Kasumi-1 (cell line): ENCODE measurements at regions not wholly inside any gene's neighbourhood (a gene's known extent, or its start where the extent isn't known, plus 50 kb on each side); places are given as distances from the start of the nearest gene placed in this dataset.

Experiments used
- DNase-seq, 2 experiments: peaks; one replicate each; lab custom pipeline; 2025; lab: John Stamatoyannopoulos, UW

DNA sequence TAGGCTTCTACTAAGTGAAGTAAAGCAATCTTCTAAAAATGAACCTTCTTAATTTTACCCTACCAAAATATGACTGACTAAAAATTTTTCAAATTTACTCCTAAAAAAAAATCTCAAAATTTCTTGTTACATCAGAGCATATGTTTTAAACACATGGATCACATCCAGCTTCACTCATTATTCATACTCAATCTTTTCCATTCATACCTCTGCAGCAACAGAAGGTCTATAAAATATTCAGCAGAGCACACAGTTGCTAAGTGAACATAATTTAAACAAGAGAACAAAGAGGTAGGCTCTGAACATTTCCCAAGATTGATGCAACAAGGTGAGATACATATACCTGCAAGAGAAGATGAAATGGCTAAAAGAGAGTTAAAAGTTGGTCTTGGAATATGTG lies 213.9 kb downstream of the SOD2 start:
- no peak for DNase-seq

DNA sequence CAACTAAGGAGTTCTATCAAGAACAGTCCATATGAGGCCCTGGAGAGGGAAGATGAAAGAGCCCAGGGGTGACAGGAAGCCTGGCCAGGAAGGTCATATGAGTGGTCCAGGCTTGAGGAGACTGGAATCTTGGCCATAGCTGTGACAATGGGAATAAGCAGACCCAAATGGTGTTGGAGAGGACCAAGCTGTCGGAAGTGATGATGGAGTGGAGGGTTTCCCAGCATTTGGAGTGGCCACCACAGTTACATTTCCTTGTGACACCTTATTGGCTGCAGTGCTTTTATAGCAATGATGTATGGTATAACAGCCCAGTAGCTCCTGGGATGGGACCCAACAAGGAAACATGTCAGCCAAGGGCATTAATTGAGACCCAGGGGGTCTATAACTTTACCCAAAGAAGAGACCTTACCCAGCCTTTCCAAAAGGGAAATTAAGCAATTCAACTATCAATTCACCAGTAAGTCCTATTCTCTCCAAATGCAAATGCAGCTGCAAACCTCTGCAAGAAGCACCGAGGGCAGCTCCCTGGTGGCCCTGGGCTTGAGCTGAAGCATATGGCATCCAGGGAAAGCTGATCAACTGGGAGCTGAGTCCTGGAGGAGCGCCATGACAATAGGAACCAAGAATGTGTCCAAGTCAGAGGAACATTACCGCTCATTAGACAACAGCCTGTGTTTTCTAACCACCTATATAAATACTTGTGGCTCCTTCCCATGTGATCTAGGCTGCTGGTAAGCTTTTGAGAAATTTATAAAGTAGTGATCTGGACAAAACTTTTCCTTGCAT lies 219.4 kb downstream of the SOD2 start:
- no peak for DNase-seq

DNA sequence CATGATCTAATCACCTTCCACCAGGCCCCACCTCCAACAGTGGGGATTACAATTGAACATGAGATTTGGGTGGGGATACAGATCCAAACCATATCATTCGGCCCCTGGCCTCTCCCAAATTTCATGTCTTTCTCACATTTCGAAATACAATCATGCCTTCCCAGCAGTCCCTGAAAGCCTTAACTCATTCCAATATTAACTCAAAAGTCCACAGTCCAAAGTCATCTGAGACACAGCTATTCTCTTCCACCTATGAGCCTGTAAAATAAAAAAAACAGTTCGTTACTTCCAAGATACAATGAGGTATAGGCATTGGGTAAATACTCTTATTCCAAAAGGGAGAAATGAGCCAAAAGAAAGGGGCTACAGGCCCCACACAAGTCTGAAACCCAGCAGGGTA lies 222.6 kb downstream of the SOD2 start:
- DNase-seq: no peak

DNA sequence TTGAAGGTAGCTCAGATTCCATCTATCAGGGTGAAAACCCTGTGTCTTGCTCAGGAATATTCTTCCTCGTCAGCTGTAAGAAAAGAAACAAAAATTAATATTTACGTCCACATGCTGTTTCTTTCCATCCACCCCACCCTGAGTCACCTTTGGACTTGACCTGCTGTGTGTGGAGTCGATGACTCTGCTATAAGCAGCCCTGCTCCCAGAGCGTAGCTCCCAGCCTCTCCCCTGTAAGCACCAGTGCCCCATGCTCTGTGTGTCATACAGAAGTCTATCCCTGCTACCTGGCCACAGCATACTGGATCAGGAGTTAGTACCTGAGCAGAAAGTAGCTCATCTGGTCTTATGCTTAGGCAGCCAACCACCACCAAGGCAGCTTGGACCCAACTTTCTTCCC lies 223.6 kb downstream of the SOD2 start:
- no peak for DNase-seq

DNA sequence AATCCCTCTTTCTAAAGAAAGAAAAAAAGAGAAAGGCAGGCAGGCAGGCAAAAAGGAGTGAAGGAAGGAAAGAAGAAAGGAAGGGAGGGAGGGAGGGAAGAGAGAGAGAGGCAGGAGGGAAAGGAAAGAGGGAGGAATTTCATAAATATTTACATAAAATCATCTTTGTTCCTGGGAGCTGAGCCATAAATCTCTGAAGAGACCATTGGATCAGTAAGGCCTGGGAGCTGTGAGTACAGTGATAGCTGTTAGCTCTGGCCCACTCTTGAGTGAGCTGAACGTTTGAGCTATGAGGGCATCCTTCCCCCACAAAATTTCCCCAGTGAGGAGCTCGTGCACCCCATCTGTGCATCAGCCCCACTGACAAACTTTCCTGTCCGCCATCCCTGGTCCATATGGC lies 224.0 kb downstream of the SOD2 start:
- DNase-seq: no peak

DNA sequence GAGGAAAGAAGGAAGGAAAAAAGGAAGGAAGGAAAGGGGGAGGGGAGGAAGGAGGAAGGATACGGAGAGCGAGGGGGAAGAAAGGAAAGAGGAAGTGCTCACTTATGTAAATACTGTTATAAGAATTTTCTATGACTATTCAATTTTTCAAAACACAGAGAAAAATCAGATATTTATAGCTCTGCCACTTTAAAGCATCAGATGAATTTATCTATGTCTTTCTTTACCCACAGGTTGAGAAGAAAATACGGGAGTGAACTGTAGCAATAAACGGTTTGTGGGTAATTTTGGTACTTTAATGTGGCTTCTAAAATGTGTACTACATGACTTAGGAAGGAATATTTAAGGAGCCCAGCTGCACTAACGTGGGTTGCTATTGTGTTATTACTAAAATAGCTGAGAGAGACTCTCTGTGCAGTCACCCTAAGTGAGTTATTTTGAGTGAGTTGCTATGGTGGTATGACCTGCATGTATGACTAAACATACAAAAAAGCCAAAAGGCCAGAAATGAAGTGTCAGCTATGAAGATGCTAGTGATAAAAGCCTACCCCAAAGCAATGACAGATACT lies 225.5 kb downstream of the SOD2 start:
- peak in 1 of 2 experiments; percentile 3 for DNase-seq

DNA sequence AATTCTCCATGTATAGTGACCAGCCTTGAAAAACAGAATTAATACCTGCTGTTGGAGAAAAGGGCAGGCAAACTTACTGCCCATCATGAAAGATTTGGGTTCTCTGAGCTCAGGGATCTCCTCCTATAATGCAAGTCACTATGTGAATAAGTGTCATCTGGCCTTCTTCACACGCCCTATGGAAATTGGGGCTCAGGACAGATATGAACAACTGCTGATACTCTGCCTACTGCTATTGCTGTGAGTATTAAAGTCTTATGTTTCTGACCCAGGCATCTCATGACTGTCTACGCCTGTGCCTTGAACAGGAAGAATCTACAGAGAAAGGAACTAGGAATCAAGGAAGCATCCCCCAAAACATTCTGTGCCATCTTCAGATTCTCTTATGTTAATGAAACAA lies 226.1 kb downstream of the SOD2 start:
- no peak for DNase-seq

DNA sequence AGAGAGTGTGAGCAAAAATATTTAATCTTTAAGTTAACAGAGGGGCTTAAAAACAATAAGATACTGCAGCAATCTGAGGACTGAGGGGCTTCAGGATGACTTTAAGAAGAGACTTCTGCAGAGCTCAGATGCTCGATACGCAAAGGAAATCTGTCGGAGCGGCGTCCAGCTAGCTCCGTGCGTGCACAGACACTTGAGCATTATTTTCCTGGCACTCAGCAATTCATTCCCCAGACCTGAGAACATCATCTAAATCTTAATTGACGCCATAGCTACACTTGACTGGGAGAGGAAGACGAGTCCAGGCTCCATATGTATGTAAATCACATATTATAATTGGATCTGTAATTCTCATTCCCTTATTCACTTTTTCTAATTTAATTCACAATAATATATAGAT lies 228.2 kb downstream of the SOD2 start:
- no peak for DNase-seq

DNA sequence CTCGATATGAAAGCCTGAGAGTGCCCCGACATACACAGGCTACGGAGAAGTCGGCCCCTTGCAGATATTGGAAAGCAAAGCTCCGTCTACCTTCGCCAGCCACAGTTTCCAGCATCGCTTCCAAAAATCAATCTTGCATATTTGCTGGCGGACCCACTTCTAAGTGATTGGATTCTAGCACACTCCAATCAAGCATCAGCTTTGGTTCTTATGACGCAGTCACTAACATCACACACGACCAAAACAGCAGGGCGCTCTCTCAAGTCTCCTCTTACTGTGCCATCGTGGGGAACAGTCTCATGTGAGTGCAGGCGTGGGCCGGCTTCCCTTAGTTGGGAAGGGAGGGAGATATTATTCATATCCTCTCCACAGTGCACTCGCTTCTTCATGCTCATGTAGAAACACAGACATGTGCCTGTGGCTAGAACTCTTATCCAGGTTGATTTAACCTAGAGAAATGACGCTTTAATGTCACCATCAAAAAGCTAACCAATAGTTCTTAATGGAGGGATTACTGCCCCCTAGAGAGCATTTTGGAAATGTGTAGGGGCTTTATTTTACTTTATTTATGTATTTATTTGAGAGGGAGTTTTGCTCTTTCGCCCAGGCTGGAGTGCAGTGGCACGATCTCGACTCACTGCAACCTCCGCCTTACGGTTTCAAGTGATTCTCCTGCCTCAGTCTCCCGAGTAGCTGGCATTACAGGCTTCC lies 229.8 kb downstream of the SOD2 start:
- peak; percentile 0 to 32 for DNase-seq

DNA sequence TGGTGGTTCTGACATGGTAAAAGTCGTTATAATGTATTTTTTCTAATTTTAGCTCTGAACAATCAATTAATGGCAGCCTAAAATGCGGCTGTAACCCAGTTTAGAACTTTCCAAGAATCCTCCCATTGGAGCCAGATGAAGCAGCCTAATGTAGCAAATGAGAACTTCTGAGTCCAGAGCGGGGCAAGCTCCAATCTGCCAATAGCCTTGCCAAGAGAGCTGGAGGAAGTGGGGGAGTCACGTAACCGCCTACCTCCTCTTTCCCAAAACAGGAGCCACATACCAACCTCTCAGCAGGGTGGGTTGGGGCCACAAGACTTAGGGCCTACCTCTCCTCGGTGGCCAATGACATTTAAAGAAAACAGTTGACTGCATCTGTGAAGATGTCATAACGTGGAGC lies 230.6 kb downstream of the SOD2 start:
- DNase-seq: no peak

DNA sequence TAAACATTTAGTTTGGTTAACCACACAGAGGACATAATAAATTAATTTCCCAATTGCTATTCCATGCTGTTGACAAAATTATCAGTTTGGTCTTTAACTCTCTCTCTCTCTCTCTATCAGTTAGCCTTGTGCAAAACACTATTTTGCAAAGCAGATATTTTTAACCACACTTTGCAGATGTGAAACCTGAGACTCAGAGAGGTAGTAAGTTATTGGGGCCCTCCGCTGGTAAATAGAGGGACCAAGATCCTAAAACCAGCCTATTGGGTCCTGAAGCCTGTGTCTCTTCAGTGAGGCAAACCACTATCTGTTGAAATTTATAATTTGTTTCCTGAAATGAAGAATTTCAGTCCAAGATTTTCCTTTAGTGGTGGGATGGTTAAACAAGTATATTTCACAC lies 231.0 kb downstream of the SOD2 start:
- DNase-seq: no peak

DNA sequence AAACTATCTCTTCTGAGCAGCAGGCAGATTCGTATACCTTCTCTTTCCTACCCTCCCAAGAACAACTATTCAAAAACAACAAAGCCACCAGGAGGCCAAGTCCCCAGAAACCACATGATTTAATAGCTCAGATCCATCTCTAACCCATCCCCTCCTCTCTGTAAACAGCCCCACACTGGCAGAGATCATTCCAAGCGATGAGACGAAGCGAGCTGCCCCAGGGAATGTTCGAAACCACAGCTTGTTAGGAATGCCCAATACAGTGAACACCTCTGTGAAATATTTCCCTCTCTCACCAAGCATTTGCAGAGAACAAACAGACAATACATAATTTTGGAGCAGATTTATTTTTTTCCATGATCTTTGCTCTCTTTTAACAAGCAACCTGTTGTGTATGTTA lies 231.8 kb downstream of the SOD2 start:
- DNase-seq: no peak

DNA sequence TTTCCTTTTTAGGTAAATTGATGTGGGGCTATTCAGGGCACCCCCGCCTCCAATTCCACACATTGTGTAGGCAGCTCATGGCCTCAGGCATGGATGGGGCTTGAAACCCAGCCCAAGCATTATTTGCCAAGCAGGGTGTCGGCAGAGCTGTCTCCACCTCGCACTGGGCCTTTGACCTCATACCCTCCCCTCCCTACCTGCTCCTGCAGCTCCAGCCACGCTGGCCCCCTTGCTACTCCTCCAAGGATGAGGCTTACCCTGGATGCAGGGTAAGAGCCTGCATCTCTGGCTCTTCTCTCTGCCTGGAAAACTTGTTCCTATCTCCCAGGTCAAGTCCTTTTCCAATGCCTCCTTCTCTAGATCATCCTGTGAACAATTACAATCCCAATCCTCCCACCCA lies 232.6 kb downstream of the SOD2 start:
- DNase-seq: no peak

DNA sequence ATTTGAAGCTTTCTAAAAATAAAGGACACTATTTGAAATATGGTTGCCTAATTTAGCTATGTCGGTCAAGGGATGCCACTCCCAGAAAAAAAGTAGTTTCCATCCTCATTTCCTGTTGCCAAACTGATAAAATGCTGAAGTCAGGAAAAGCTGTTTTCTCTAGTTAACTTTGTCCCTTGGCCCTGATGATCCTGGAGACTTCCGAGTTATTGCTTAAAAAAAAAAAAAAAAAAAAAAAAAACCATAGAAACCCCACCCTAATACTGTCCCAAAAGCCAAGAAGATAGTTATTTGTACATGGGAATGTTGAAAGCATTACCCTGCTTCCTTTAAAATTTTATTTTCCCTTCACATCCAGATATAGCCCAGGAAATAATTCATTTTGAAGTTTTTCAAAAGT lies 236.7 kb downstream of the SOD2 start:
- no peak for DNase-seq

DNA sequence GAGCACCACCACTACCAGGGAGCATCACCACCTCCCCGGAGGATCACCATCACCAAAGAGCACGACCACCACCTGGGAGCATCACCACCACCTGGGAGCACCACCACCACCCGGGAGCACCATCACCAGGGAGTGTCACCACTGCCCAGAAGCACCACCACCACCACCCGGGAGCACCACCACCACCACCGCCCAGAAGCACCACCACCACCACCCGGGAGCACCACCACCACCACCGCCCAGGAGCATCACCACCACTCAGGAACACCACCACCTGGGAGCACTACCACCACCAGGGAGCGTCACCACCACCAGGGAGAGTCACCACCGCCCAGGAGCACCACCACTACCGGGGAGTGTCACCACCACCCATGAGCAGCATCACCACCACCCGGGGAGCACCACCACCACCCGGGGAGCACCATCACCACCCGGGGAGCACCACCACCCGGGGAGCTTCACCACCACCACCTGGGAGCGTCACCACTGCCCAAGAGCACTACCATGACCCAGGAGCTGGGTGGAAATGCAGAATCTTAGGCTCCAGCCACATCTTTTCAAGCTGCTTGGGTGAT lies 237.3 kb downstream of the SOD2 start:
- DNase-seq: no peak

DNA sequence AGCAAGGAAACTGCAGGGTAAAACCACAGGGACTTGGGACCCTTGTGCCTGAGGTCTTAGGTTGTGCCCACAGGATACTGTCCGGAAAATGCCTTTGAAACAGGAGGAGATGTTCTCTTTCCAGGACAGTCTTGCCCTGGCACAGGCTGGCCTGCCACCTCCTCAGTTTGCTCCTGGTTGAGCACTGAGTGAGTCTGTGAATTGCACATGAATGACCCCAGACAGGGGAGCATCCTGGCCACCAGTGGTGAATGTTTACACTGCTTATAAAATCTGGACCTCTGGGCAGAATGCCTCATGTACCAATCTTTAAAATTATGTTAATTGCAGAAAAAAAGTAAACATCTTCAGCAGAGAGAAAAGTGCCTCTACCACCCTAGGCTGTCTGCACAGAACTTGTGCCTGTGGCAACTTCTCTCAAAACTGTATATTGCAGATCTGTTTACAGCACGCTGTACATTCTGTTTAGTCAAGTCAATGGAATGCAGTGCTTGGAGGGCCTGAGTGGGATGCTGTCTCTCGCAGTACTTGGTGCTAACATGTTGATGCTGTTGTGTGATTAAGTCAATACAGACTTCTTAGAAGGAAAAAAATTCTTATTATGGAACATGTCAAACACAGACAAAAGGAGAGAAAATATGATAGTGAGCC lies 242.1 kb downstream of the SOD2 start:
- DNase-seq: no peak

DNA sequence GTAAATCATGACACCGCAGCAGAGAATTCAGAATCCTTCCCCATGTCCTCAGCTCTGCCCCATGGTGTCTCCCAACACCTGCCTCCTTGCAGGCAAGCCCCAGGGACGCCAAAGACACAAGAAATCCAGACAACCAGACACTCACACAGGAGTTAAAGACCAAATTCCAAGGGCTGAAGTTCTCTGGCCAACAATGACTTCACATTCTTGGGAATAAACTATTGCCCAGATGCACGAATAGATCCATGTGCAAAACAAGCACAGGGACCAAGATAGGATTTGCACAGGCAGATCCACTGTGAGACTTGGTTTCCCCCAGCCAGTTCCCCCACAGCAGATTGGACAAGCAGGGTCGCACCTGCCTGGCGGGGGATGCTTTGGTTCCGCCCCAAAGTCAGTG lies 246.7 kb downstream of the SOD2 start:
- no peak for DNase-seq

DNA sequence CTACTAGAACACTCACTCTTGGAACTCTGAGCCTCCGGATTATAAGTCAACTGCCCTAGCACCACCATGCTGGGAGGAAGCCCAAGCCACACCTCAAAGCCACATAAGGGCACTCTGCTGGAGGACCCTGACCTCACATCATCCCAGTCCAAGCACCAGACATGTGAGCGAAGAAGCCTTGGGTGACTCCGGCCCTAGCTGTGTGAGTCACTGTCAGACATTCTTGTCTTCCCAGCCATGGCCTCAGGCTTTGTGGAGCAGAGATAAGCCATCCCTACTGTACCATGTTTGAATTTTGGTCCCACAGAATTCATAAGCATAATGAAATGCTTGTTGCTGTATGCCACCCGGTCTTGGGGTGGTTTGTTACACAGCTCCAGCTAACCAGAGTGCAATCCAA lies 247.7 kb downstream of the SOD2 start:
- no peak for DNase-seq

DNA sequence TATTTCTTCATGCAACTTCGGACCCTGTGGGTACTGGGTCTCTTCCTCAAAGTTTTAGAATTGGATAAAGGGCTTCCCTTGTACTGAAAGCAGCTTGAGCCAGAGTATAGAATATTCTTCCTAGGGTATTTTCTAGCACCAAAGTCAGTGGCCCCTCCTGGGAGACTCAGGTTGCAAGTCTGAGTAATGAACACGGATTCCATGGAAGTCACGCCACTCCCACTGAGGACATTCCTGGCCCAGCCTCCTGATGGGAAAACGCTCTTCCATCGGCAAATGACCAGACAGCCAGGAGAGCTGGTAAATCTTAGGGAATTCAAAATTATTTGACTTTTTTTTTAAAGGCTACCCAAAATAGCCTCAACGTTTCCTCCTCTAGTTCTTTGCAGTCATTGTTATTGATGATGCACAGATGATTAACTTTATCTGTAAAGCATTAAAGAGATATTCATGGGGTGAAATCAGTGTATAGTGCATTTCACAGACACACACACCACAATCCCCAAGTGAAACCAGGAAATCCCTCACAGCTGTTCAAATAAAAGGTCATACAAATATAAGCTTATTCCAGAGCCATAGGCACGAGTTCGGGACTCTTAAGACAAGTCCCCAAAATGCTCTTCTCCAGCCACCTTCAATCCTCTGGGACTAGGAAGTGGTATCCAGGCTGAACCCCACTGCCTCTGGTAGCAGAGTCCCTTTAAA lies 248.8 kb downstream of the SOD2 start:
- no peak for DNase-seq

DNA sequence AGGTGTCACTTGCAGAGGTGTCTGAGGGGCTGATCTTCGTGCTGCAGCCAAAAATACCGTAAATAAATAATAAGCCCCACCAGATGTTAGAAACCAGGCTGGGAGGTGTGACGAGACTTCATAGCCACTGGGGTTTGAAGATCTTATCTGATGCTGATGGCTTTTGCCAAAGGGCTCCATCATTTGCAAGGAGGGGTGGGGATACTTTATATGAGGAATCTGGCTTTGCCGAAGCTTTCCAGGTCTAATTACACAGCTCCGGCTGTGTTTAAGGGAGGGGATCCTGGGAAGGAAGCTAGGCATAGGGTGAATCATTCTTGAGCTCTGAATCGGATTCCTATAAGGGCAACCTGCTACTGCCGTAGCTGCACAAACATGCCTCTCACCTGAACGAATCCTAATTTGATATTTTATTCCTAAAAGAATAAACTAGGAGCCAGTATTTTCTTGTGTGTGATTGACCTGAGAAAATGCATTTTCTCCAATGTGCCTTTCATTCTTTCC lies 249.6 kb downstream of the SOD2 start:
- DNase-seq: no peak

DNA sequence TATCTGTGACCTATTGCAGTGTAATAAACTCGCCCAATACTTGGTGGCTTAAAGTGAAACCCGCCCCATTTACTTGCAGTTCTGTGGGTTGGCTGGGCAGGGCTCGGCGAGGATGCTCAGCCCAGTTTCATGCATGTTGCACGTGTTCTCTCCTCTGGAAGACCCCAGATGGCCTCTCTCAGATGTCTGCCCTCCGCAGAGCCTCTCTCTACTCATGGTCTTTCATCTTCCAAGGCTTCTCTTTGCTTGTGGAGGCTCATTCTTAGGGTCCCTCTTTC lies 251.4 kb downstream of the SOD2 start:
- DNase-seq: no peak
